Endothelial cell of umbilical vein (primary cell): ENCODE measurements at regions not wholly inside any gene's neighbourhood (a gene's known extent, or its start where the extent isn't known, plus 50 kb on each side); places are given as distances from the start of the nearest gene placed in this dataset.

ENCODE experiments used
- BruUV-seq: library from RNA; stranded (reverse); fragments of 400-500 nt; replicated peaks from 2 replicates; lab custom pipeline; 2021; lab: Mats Ljungman, UMichigan
- CTCF ChIA-PET: fragments of 300-600, 350-600 bp; sonication (Branson Sonifier 250); formaldehyde crosslinking; loops from one replicate; lab custom pipeline; 2021; ENCODE audit warnings: antibody characterized with exemption, inconsistent platforms; lab: Charles Lee
- POLR2A ChIA-PET: fragments of 300-600, 350-600 bp; sonication (Branson Sonifier 250); formaldehyde crosslinking; loops from one replicate; lab custom pipeline; 2021; ENCODE audit warnings: antibody characterized with exemption, inconsistent platforms; lab: Charles Lee
- DNase-seq: peaks from one replicate; pipeline ENCODE4 v3.0.0-alpha.2; 2011; ENCODE audit warnings: low read depth, low spot score
- FAIRE-seq: peaks from 2 replicates; lab custom pipeline; 2011; peaks lifted over from hg19 to GRCh38; lab: Jason Lieb, UNC
- H2AFZ ChIP-seq: 2 replicates; pipeline ENCODE4 v1.6.0; 2012; ENCODE audit warnings: low read depth, low read length, control low read depth, inconsistent platforms
- H3K27ac ChIP-seq: 2 replicates; pipeline ENCODE4 v1.5.1; 2011; ENCODE audit warnings: low read depth, mild to moderate bottlenecking, control low read depth, low read length, moderate library complexity; ENCODE audit not compliant: insufficient read depth
- H3K27me3 ChIP-seq, 2 experiments: 2 replicates each; pipeline versions ENCODE4 v1.6.0 to v1.6.1; 2011; ENCODE audit warnings: low read length in 2 of 2, mixed read lengths in 1 of 2; ENCODE audit not compliant: control insufficient read depth in 2 of 2, insufficient read depth in 2 of 2
- H3K36me3 ChIP-seq, 2 experiments: 2 replicates in 1 of 2; 3 replicates in 1 of 2; pipeline ENCODE4 v1.5.1; 2011; ENCODE audit warnings: low read length in 2 of 2, mild to moderate bottlenecking in 1 of 2, moderate library complexity in 1 of 2; ENCODE audit not compliant: control insufficient read depth in 2 of 2, insufficient read depth in 2 of 2; ENCODE audit errors: extremely low read depth in 1 of 2
- H3K4me1 ChIP-seq: 3 replicates; pipeline ENCODE4 v1.5.1; 2011; ENCODE audit warnings: mild to moderate bottlenecking, low read length; ENCODE audit not compliant: control insufficient read depth, insufficient read depth; ENCODE audit errors: extremely low read depth
- H3K4me2 ChIP-seq: 2 replicates; pipeline ENCODE4 v1.6.1; 2011; ENCODE audit warnings: low read length, control low read depth, mixed read lengths; ENCODE audit not compliant: insufficient read depth
- H3K4me3 ChIP-seq, 3 experiments: fragments of 200-600 bp in 1 of 3; sonication (generic), shearing (Covaris generic) in 1 of 3; replicated peaks in 1 of 3; 2 replicates each; pipeline ENCODE4 v1.5.1; 2011 to 2016; ENCODE audit warnings: control low read depth in 3 of 3, low read length in 3 of 3, mild to moderate bottlenecking in 2 of 3, inconsistent platforms in 1 of 3, low read depth in 1 of 3, moderate library complexity in 1 of 3; ENCODE audit not compliant: insufficient read depth in 1 of 3
- H3K79me2 ChIP-seq: 2 replicates; pipeline ENCODE4 v1.6.0; 2012; ENCODE audit warnings: low read length, inconsistent platforms; ENCODE audit not compliant: control insufficient read depth, insufficient read depth
- H3K9ac ChIP-seq: replicated peaks from 2 replicates; pipeline ENCODE3; 2011; ENCODE audit warnings: low read length, control low read depth; ENCODE audit not compliant: insufficient read depth; ENCODE audit errors: extremely low read depth
- H3K9me1 ChIP-seq: replicated peaks from 3 replicates; pipeline ENCODE4 v1.6.0; 2011; ENCODE audit warnings: mild to moderate bottlenecking, low read length; ENCODE audit not compliant: control insufficient read depth, insufficient read depth; ENCODE audit errors: extremely low read depth
- H3K9me3 ChIP-seq: replicated peaks from 2 replicates; pipeline ENCODE4 v1.5.1; 2012; ENCODE audit warnings: low read length, inconsistent platforms; ENCODE audit not compliant: control insufficient read depth, insufficient read depth
- H4K20me1 ChIP-seq: replicated peaks from 2 replicates; pipeline ENCODE3; 2011; ENCODE audit warnings: mild to moderate bottlenecking, low read length; ENCODE audit not compliant: control insufficient read depth, insufficient read depth; ENCODE audit errors: extremely low read depth
- EZH2 ChIP-seq: IDR thresholded peaks from 2 replicates; pipeline ENCODE4 v1.6.1; 2012; ENCODE audit warnings: borderline replicate concordance, low read depth, mild to moderate bottlenecking, moderate library complexity, low read length, inconsistent platforms; ENCODE audit not compliant: severe bottlenecking
- FOS ChIP-seq: IDR thresholded peaks from 2 replicates; pipeline ENCODE4 v1.6.1; 2011; ENCODE audit warnings: mild to moderate bottlenecking, low read length, moderate library complexity, borderline replicate concordance; ENCODE audit not compliant: insufficient read depth
- GATA2 ChIP-seq: IDR thresholded peaks from 2 replicates; pipeline ENCODE4 v1.7.0; 2011; ENCODE audit warnings: low read depth, mild to moderate bottlenecking, moderate library complexity, mixed read lengths, low read length; ENCODE audit not compliant: insufficient read length, insufficient read depth
- JUN ChIP-seq: IDR thresholded peaks from 2 replicates; pipeline ENCODE4 v1.6.1; 2011; ENCODE audit warnings: borderline replicate concordance, low read depth; ENCODE audit not compliant: insufficient read length, insufficient read depth
- MYC ChIP-seq: IDR thresholded peaks from one replicate; pipeline ENCODE4 v1.6.1; 2011; ENCODE audit warnings: mild to moderate bottlenecking, low read depth, low read length
- POLR2A ChIP-seq: IDR thresholded peaks from 2 replicates; pipeline ENCODE4 v1.6.1; 2012; ENCODE audit warnings: low read depth, mild to moderate bottlenecking, control low read depth, low read length
- POLR2AphosphoS5 ChIP-seq: IDR thresholded peaks from 2 replicates; pipeline ENCODE4 v1.6.1; 2012; ENCODE audit warnings: low read depth, mild to moderate bottlenecking, control low read depth, low read length, moderate library complexity; ENCODE audit not compliant: insufficient read depth
- dilution Hi-C: fragments of 300-500 bp; cut with MboI; formaldehyde crosslinking; loops from one replicate; pipeline ENCODE4 v1.15.0; 2019; ENCODE audit warnings: low sequenced_read_pairs; ENCODE audit not compliant: extremely low pct_ligation_motif_present
- intact Hi-C: fragments of 100-400 bp; cut with micrococcal nuclease; formaldehyde crosslinking; loops from one replicate; pipeline ENCODE4 v1.10.0; 2022
- TF ChIP-seq, protein P1 (sequence below), 2 donors: IDR thresholded peaks; 1 replicate in 1 of 2; 2 replicates in 1 of 2; pipeline ENCODE4 v1.5.1; 2011; ENCODE audit warnings: low read length in 2 of 2, mild to moderate bottlenecking in 2 of 2, moderate library complexity in 2 of 2, control low read depth in 1 of 2, inconsistent platforms in 1 of 2, low read depth in 1 of 2; ENCODE audit not compliant: insufficient read depth in 1 of 2; ENCODE audit errors: extremely low read depth in 1 of 2
- TF ChIP-seq, protein P2 (sequence below): IDR thresholded peaks from 2 replicates; pipeline ENCODE4 v1.6.1; 2011; ENCODE audit not compliant: insufficient read depth, insufficient read length

DNA sequence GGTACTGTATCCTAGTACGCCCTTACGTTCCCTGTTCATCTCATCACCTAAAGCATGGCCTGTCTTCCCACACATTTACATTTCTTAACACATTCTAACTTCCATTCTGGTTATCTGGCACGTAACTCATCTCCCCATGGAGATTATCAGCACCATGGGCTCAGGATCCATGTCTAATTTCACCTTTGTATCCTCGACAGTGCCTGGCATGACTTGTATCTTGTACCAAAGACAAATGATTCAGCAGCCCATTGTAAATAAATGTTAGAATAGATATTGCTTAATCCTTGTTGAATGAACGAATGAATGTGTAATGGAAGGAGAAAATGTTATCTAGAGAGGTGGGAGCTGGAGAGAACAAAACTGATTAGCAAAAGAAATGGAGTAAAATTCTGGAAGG, 69.7 kb upstream of the TPM1 start:
- H3K27me3 ChIP-seq, result no peaks in the 10 kb centered on the region
- intact Hi-C loops (no loop called here), dilution Hi-C loops (no loop called here)
- no peak overlapping the region for H2AFZ ChIP-seq
- TF ChIP-seq MYC (no peak), EZH2 (no peak), JUN (no peak), POLR2AphosphoS5 (no peak)
- TF ChIP-seq, protein P1, sequence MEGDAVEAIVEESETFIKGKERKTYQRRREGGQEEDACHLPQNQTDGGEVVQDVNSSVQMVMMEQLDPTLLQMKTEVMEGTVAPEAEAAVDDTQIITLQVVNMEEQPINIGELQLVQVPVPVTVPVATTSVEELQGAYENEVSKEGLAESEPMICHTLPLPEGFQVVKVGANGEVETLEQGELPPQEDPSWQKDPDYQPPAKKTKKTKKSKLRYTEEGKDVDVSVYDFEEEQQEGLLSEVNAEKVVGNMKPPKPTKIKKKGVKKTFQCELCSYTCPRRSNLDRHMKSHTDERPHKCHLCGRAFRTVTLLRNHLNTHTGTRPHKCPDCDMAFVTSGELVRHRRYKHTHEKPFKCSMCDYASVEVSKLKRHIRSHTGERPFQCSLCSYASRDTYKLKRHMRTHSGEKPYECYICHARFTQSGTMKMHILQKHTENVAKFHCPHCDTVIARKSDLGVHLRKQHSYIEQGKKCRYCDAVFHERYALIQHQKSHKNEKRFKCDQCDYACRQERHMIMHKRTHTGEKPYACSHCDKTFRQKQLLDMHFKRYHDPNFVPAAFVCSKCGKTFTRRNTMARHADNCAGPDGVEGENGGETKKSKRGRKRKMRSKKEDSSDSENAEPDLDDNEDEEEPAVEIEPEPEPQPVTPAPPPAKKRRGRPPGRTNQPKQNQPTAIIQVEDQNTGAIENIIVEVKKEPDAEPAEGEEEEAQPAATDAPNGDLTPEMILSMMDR (IDR thresholded peaks at IDR 0.05; ENCODE audit: extremely low read depth in 1 of 2, insufficient read depth in 1 of 2, low read depth in 1 of 2, low read length in 2 of 2), result no peak
- no peaks in the 10 kb centered on the region for H3K79me2 ChIP-seq
- ChIA-PET CTCF (no interaction called here), POLR2A (no interaction called here)
- H3K9me3 ChIP-seq, result no peaks in the 10 kb centered on the region
- FAIRE-seq (no peak), DNase-seq (peak; percentile 9)
- no peak overlapping the region for H3K4me2 ChIP-seq
- H3K4me3 ChIP-seq, result no peak overlapping the region
- no peaks in the 10 kb centered on the region for H3K9me1 ChIP-seq
- H3K9ac ChIP-seq, result no peak overlapping the region
- H3K27ac ChIP-seq, result no peak overlapping the region
- H4K20me1 ChIP-seq, result no peaks in the 10 kb centered on the region
- no TSS peak for BruUV-seq
- no peaks in the 10 kb centered on the region for H3K36me3 ChIP-seq
- H3K4me1 ChIP-seq, result no peaks in the 10 kb centered on the region

DNA sequence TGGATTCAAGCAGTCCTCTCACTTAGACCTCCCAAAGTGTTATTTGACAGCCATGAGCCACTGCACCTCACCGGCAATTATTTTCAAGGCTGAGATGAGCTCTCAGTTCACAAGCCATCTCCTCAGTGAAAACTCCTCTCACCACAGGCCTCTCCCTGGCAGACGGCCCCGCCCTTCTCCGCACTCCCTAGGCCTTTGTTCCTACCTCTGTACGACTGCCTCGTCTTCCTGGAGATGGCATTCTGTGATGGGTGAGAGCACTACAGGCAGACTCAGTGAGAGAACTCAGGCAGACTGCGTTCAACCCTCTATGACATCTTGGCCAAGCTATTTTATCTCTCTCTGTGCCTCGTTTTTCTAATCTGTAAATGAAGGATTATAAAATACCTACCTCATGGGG, 67.0 kb upstream of the TPM1 start:
- CTCF ChIA-PET, result interaction anchor here (1.6 kb wide), 1 partner anchor 13 kb away, joined by 5 read pairs; no protein-coding TSS in a partner anchor
- H3K36me3 ChIP-seq, result no peaks in the 10 kb centered on the region
- no peak for TF ChIP-seq EZH2
- TF ChIP-seq JUN, result no peak
- TF ChIP-seq GATA2, result no peak
- TF ChIP-seq, protein P2, sequence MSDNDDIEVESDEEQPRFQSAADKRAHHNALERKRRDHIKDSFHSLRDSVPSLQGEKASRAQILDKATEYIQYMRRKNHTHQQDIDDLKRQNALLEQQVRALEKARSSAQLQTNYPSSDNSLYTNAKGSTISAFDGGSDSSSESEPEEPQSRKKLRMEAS, result no peak
- no peak for TF ChIP-seq FOS
- no peak for TF ChIP-seq POLR2A
- TF ChIP-seq, protein P1 (IDR thresholded peaks at IDR 0.05; ENCODE audit: extremely low read depth in 1 of 2, insufficient read depth in 1 of 2, low read depth in 1 of 2, low read length in 2 of 2), result no peak
- TF ChIP-seq MYC, result no peak
- TF ChIP-seq POLR2AphosphoS5, result no peak
- no peak overlapping the region for H3K4me3 ChIP-seq
- H3K9me3 ChIP-seq, result no peaks in the 10 kb centered on the region
- no peak overlapping the region for H3K27ac ChIP-seq
- H3K4me2 ChIP-seq, result no peak overlapping the region
- no peak overlapping the region for H2AFZ ChIP-seq
- no peaks in the 10 kb centered on the region for H3K9me1 ChIP-seq
- no peaks in the 10 kb centered on the region for H3K4me1 ChIP-seq
- no peak for FAIRE-seq
- no peaks in the 10 kb centered on the region for H3K79me2 ChIP-seq
- no peaks in the 10 kb centered on the region for H3K27me3 ChIP-seq
- POLR2A ChIA-PET, result no interaction called here
- dilution Hi-C loops (no loop called here), intact Hi-C loops (no loop called here)
- no peak for DNase-seq
- BruUV-seq, result no TSS peak
- no peak overlapping the region for H3K9ac ChIP-seq
- no peaks in the 10 kb centered on the region for H4K20me1 ChIP-seq
